ENCODE measurements at regions not wholly inside any gene's neighbourhood (a gene's known extent, or its start where the extent isn't known, plus 50 kb on each side); places are given as distances from the start of the nearest gene placed in this dataset.

DNA sequence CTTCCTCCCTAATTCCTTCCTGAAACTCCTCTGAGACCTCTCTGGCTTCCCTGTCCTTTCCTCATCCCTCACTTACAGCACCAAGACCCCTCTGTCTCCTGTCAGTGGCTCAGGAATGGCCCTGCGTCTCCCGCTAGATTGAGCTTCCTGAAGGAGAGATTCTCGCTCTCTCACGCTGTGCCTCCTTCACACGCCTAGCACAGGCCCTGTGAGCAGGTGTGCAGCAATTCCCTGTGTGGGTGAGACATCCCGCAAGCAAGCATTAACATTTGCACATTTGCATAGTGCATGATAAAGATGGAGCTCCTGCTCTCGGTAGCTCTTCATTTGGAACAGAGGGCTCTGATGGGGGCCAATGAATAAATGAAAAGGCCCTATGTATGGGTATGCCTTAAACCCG lies 159.8 kb downstream of the ADAMTS15 start:
- no peak for DNase-seq (ENCODE audit: low spot score in 2 of 2)
- Histone ChIP-seq H3K36me3 (no peaks in the 10 kb centered on the region), H3K9me3 (no peaks in the 10 kb centered on the region), H3K4me3 (no peak overlapping the region), H3K27me3 (no peaks in the 10 kb centered on the region), H3K4me1 (no peaks in the 10 kb centered on the region), H3K27ac (peak overlapping the region; percentile 78 to 94)
- intact Hi-C loops (cut with DNase I; ENCODE audit: low total_unique reads): no loop called here
- TF ChIP-seq POLR2A (IDR thresholded peaks at IDR 0.05): no peak
- TF ChIP-seq POLR2AphosphoS5 (IDR thresholded peaks at IDR 0.05): no peak
- TF ChIP-seq, protein P1, sequence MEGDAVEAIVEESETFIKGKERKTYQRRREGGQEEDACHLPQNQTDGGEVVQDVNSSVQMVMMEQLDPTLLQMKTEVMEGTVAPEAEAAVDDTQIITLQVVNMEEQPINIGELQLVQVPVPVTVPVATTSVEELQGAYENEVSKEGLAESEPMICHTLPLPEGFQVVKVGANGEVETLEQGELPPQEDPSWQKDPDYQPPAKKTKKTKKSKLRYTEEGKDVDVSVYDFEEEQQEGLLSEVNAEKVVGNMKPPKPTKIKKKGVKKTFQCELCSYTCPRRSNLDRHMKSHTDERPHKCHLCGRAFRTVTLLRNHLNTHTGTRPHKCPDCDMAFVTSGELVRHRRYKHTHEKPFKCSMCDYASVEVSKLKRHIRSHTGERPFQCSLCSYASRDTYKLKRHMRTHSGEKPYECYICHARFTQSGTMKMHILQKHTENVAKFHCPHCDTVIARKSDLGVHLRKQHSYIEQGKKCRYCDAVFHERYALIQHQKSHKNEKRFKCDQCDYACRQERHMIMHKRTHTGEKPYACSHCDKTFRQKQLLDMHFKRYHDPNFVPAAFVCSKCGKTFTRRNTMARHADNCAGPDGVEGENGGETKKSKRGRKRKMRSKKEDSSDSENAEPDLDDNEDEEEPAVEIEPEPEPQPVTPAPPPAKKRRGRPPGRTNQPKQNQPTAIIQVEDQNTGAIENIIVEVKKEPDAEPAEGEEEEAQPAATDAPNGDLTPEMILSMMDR (IDR thresholded peaks at IDR 0.05): no peak

DNA sequence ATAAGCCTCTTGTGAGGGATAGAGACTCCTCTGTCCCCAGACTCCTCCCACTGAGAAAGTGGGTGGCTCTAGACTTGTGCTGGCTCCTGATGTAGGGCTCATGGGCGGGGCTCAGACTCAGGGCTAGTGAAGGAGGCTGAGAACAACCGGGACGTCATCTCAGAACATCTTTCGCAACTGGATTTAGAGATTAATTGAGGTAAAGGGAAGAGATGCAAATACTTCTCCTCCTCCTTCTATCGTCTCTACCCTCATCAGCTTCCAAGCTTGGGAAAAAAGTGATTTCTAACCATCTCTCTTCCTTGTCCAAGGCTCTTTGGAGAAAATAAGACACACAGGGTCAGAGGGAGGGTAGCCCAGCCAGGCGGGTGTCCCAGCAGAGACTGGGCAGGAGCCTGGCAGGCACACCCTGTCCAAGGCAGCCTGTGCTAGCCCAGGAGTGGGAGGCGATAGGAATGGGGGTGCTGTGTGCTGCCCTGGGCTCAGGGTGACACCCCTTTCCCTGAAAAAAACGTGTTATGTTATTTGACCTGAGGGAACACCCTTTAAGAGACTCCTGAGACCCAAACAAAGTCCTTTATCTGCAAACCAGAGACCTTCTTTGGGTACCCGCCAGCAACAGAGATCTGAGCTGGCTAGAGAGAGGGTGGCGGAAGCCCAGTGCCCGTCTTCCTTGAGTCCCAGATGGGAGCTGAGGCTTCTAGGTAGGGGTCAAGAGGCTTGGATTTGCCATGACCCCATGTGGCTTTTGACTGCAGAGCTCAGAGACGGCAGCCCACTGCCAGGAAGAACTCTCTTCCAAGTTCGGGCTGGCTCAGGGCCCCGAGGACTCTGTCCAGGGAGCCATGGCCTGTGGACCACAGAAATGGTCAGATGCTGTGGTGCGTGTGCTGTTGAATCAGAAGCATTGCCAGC lies 160.9 kb downstream of the ADAMTS15 start:
- H3K9me3 ChIP-seq: no peaks in the 10 kb centered on the region
- intact Hi-C loops (cut with DNase I; ENCODE audit: low total_unique reads): no loop called here
- peak in 1 of 2 donors; percentile 71 for DNase-seq (ENCODE audit: low spot score in 2 of 2)

DNA sequence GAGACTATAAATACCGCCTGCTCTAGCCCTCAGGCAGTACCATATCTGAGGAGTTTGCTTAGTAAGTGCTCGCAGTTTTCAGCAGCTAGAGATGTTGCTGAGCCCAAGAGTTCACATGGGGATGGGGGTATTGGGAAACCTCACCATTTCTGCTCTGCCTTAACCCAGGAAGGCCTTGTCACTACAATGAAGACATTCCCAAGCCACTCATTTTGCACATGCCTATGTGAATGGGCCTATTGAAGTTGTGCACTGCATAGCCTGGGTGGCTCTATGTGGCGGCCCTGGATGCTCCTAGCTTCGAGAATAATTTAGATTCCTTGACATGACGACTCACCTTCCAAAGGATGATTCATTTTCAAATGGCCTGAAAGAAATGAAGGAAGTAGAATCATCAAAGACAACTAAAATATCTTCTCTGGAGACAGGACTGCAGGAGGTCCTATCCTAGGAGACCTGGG lies 163.4 kb downstream of the ADAMTS15 start:
- intact Hi-C loops (cut with DNase I; ENCODE audit: low total_unique reads): no loop called here
- peak overlapping the region in 1 of 2 donors; percentile 1 for H3K27ac ChIP-seq

More for the DNA sequence above, 160.9 kb downstream of the ADAMTS15 start:
- Histone ChIP-seq H3K4me3 (no peak overlapping the region), H3K27ac (peak overlapping the region; percentile 78 to 94), H3K4me1 (no peaks in the 10 kb centered on the region), H3K36me3 (no peaks in the 10 kb centered on the region), H3K27me3 (no peaks in the 10 kb centered on the region)
- TF ChIP-seq, protein P1 (IDR thresholded peaks at IDR 0.05): no peak
- peak in 2 of 3 donors; percentile 54 to 69 for TF ChIP-seq POLR2AphosphoS5 (IDR thresholded peaks at IDR 0.05)
- no peak for TF ChIP-seq POLR2A (IDR thresholded peaks at IDR 0.05)

DNA sequence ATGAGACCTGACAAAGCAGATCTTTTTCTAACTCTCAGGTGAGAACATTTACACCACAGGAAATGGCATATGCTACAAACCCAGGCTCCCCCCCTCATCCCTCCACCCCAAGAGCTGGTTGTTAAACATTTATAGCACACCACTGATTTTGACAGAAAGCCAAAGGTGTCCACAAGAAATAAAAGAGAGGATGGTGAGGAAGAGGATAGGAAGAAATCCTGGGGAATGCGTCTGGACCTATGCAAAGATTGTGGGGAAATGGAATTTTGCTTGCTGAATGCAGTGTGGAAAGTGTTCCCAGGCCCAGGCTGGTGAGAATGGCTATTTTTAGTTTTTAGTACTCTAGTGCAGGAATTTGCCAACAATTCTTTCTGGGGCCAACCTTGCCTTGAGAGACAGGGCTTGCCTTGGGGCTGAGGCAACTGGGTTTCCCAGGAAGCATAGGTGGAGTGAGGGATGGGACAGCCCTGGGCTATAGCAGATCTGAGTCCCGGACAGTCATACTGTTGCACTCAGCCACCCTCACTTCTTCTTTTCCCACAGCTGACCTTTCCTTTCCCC lies 163.9 kb downstream of the ADAMTS15 start:
- no peak for DNase-seq (ENCODE audit: low spot score in 2 of 2)
- TF ChIP-seq, protein P1 (IDR thresholded peaks at IDR 0.05): no peak
- TF ChIP-seq POLR2AphosphoS5 (IDR thresholded peaks at IDR 0.05) (no peak), POLR2A (IDR thresholded peaks at IDR 0.05) (no peak)
- no peak overlapping the region for H3K4me3 ChIP-seq
- no peaks in the 10 kb centered on the region for H3K9me3 ChIP-seq
- H3K36me3 ChIP-seq: no peaks in the 10 kb centered on the region
- no peaks in the 10 kb centered on the region for H3K4me1 ChIP-seq
- H3K27me3 ChIP-seq: no peaks in the 10 kb centered on the region
- H3K27ac ChIP-seq: no peak overlapping the region
- intact Hi-C loops (cut with DNase I; ENCODE audit: low total_unique reads): no loop called here

More for the DNA sequence above, 163.4 kb downstream of the ADAMTS15 start:
- Histone ChIP-seq H3K36me3 (no peaks in the 10 kb centered on the region), H3K4me3 (no peak overlapping the region), H3K4me1 (no peaks in the 10 kb centered on the region), H3K27me3 (no peaks in the 10 kb centered on the region), H3K9me3 (no peaks in the 10 kb centered on the region)
- no peak for DNase-seq (ENCODE audit: low spot score in 2 of 2)
- TF ChIP-seq POLR2AphosphoS5 (IDR thresholded peaks at IDR 0.05) (no peak), POLR2A (IDR thresholded peaks at IDR 0.05) (no peak)
- TF ChIP-seq, protein P1 (IDR thresholded peaks at IDR 0.05): no peak

DNA sequence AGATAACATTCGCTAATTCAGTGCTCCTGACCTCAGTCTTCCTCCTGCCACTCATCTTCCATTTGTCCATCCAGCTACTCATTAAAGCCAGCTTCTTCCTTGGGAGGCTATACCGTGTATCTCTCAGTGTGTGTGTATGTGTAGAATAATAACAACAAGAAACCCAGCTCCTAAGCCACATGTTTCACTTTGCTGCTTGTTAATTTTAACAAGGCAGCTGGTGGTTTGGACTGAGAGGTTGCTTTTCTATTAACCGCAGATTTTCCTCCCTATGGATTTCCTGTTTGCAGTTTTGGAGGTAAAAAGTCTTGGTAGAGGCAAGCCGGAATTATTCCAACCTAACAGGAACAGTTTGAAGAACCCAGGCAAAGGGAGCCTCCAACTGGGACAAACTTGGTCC lies 165.0 kb downstream of the ADAMTS15 start:
- DNase-seq (ENCODE audit: low spot score in 2 of 2): no peak
- Histone ChIP-seq H3K9me3 (no peaks in the 10 kb centered on the region), H3K36me3 (no peaks in the 10 kb centered on the region)

More for the DNA sequence above, 165.0 kb downstream of the ADAMTS15 start:
- Histone ChIP-seq H3K4me1 (no peaks in the 10 kb centered on the region), H3K27ac (no peak overlapping the region), H3K27me3 (no peaks in the 10 kb centered on the region), H3K4me3 (no peak overlapping the region)
- intact Hi-C loops (cut with DNase I; ENCODE audit: low total_unique reads): no loop called here
- no peak for TF ChIP-seq POLR2A (IDR thresholded peaks at IDR 0.05)
- TF ChIP-seq, protein P1 (IDR thresholded peaks at IDR 0.05): no peak
- TF ChIP-seq POLR2AphosphoS5 (IDR thresholded peaks at IDR 0.05): no peak
